Lung (tissue), 11 donors: ENCODE measurements at regions not wholly inside any gene's neighbourhood (a gene's known extent, or its start where the extent isn't known, plus 50 kb on each side); places are given as distances from the start of the nearest gene placed in this dataset.

Source experiments
- ATAC-seq: fragments of 200-7000 bp; cut with Tn5 transposase; one replicate; pipeline ENCODE4 v1.9.1; 2020; ENCODE audit warnings: moderate number of reproducible peaks; ENCODE audit not compliant: insufficient read depth, low FRiP score
- DNase-seq, 3 donors: peaks; one replicate each; pipeline ENCODE4 v3.0.0-alpha.2; 2013 to 2017
- H3K27ac ChIP-seq, 2 donors: one replicate each; pipeline ENCODE4 v1.5.1; 2013; ENCODE audit warnings: mild to moderate bottlenecking in 2 of 2, moderate library complexity in 2 of 2, control low read depth in 1 of 2, inconsistent platforms in 1 of 2, low read depth in 1 of 2, low read length in 1 of 2
- H3K27me3 ChIP-seq, 3 donors: one replicate each; pipeline ENCODE4 v1.5.1; 2013; ENCODE audit warnings: low read length in 2 of 3; ENCODE audit not compliant: control insufficient read depth in 3 of 3, insufficient read depth in 3 of 3
- H3K36me3 ChIP-seq, 4 donors: one replicate each; pipeline ENCODE4 v1.5.1; 2013; ENCODE audit warnings: low read length in 4 of 4, mild to moderate bottlenecking in 1 of 4, moderate library complexity in 1 of 4; ENCODE audit not compliant: control insufficient read depth in 4 of 4, insufficient read depth in 4 of 4
- H3K4me1 ChIP-seq, 5 donors: one replicate each; pipeline ENCODE4 v1.5.1; 2013; ENCODE audit warnings: low read length in 5 of 5, mild to moderate bottlenecking in 2 of 5, moderate library complexity in 1 of 5; ENCODE audit not compliant: control insufficient read depth in 5 of 5, insufficient read depth in 5 of 5
- H3K4me3 ChIP-seq: one replicate; pipeline ENCODE4 v1.5.1; 2013; ENCODE audit warnings: mild to moderate bottlenecking, control low read depth, moderate library complexity
- H3K9ac ChIP-seq, 2 donors: one replicate each; pipeline ENCODE4 v1.5.1; 2013; ENCODE audit warnings: low read length in 2 of 2, control low read depth in 1 of 2; ENCODE audit not compliant: insufficient read depth in 1 of 2
- H3K9me3 ChIP-seq, 4 donors: one replicate each; pipeline ENCODE4 v1.5.1; 2013; ENCODE audit warnings: low read length in 3 of 4, mild to moderate bottlenecking in 1 of 4, moderate library complexity in 1 of 4; ENCODE audit not compliant: control insufficient read depth in 4 of 4, insufficient read depth in 3 of 4
- CTCF ChIP-seq: IDR thresholded peaks from 2 replicates; pipeline ENCODE4 v1.5.1; 2012; ENCODE audit warnings: mild to moderate bottlenecking; ENCODE audit errors: control extremely low read depth, extremely low read depth
- WGBS, 2 donors: extraction: QIAGEN DNeasy Blood & Tissue Kit; methylation state at CpG; one replicate each; pipeline ENCODE4 v1.1.7; 2013; 5-methylcytosine and 5-hydroxymethylcytosine counted together
- donor health status: control.
- donor health status: control.
- donor health status: Bipolar disorder and iron deficiency.
- donor health status: healthy.
- donor health status: DM: yes; HTN: yes; CAD: no.

- Histone ChIP-seq H3K36me3 (no peaks in the 10 kb centered on the region), H3K4me3 (no peak overlapping the region), H3K9ac (no peak overlapping the region), H3K9me3 (no peaks in the 10 kb centered on the region), H3K27ac (no peak overlapping the region), H3K4me1 (peaks cover 0 to 8% (median 0%) of the 10 kb centered on the region in 5 donors), H3K27me3 (no peaks in the 10 kb centered on the region)
- TF ChIP-seq CTCF, result no peak
- 53 to 64% methylated on average over 1 of the region's 1 CpG for WGBS, 2 donors
- DNase-seq (no peak), ATAC-seq (no peak)
Measured at GRCh38 chr3:76872999-76873398, 166.9 kb upstream of the ROBO2 start.

- H3K4me1 ChIP-seq, result peaks cover 0 to 8% (median 0%) of the 10 kb centered on the region in 5 donors
- no peak overlapping the region for H3K4me3 ChIP-seq
- no peak for TF ChIP-seq CTCF
- no peak for ATAC-seq
- peak in 2 of 3 donors; percentile 26 to 39 for DNase-seq
- no peak overlapping the region for H3K27ac ChIP-seq
- H3K9ac ChIP-seq, result no peak overlapping the region
- 84 to 87% methylated on average over 10 of the region's 10 CpGs for WGBS, 2 donors
- no peaks in the 10 kb centered on the region for H3K36me3 ChIP-seq
- no peaks in the 10 kb centered on the region for H3K27me3 ChIP-seq
- H3K9me3 ChIP-seq, result no peaks in the 10 kb centered on the region
Measured at GRCh38 chr3:76873532-76874242, 166.2 kb upstream of the ROBO2 start.

- H3K9ac ChIP-seq, result no peak overlapping the region
- 85% methylated on average over 3 of the region's 3 CpGs for WGBS, 2 donors
- H3K36me3 ChIP-seq, result peaks cover 0 to 2% (median 0%) of the 10 kb centered on the region in 4 donors
- ATAC-seq, result no peak
- H3K27me3 ChIP-seq, result no peaks in the 10 kb centered on the region
- no peak for TF ChIP-seq CTCF
- no peak overlapping the region for H3K4me3 ChIP-seq
- no peak for DNase-seq
- H3K9me3 ChIP-seq, result no peaks in the 10 kb centered on the region
- no peak overlapping the region for H3K27ac ChIP-seq
- H3K4me1 ChIP-seq, result peaks cover 0 to 3% (median 0%) of the 10 kb centered on the region in 5 donors
Measured at GRCh38 chr3:76879959-76880358, 159.9 kb upstream of the ROBO2 start.
